ENCODE measurements at regions not wholly inside any gene's neighbourhood (a gene's known extent, or its start where the extent isn't known, plus 50 kb on each side); places are given as distances from the start of the nearest gene placed in this dataset.
"Not testable (repeated sequence)": the region's sequence is repeated elsewhere in the genome, so short reads cannot be mapped to it uniquely, and the experiment has no call there.

DNA sequence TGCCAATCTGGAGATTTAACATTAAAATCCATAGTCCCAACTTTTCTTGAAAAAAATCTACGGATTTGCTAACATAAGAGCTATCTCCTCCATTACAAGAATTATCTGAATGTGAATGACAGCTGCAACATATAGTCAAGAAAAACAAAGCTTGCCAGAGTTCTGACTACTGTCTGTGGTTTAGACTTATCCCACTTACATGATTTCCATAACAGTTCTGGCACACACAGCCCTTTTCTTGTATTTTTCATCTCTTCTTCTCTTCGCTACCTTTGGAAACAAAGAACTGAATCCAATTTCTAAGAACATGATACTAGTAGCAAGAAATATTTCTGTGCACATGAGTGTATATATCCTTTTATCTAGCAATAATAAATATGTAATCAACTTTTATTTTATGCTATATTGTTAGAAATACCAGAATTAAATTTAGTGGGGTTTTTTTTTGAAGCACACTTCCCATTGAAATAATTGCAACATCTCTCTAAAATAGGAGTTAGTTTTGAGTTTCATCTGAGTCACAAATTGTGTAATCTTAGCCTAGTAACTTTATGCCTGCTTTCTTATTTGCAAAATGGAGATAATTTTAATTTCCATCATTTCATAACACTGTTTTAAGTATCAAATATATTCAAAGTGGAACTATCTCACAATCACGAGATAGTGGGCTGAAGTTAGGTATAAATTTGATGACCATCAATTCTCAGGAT, 1217.6 kb downstream of the JRKL start:
- in situ Hi-C loops (cut with HindIII; ENCODE audit: low pct_unique_long_range_greater_than_20kb, low sequenced_read_pairs), result no loop called here
- no peak for DNase-seq (ENCODE audit: low read depth)

DNA sequence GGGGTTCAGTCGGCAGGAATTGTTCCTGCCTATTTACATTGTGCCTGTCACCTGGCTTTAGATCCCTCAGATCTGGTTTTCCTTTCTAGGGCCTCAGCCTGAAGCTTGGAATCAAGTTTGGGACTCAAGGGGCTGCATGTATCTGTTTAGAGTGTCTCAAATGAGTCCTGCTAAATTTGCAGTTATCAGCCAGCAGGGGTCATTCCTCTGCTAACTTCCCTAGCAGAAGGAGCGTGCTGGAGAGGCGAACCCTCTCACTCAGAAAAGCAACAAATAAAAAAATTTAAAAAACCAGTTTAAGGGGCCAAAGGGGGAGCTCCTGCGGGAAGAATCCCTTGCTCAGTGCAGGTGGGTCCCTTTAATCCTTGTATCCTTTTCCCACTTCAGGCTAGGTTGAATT, 1220.2 kb downstream of the JRKL start:
- in situ Hi-C loops (cut with HindIII; ENCODE audit: low pct_unique_long_range_greater_than_20kb, low sequenced_read_pairs), result no loop called here
- DNase-seq (ENCODE audit: low read depth), result no peak

DNA sequence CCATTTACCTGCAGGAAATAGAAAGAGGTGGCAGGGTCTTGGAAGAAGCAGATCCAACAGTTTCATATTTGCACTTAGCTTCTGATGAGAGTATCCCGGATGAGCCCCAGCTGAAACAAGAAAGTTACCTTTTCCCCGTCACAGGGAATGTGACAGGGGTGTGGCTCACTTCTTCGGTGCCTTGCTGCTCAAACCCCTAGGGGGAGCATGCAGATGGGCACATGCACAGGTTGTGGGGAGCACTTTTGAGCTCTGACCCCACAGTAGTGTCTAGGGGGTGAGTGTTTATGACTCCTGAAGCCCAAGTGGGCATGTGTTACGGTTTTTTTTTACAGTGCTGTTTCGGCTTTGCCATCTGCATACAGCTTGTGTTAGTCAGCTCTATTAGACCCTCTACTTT, 1221.0 kb downstream of the JRKL start:
- no peak for DNase-seq (ENCODE audit: low read depth)
- in situ Hi-C loops (cut with HindIII; ENCODE audit: low pct_unique_long_range_greater_than_20kb, low sequenced_read_pairs), result no loop called here

DNA sequence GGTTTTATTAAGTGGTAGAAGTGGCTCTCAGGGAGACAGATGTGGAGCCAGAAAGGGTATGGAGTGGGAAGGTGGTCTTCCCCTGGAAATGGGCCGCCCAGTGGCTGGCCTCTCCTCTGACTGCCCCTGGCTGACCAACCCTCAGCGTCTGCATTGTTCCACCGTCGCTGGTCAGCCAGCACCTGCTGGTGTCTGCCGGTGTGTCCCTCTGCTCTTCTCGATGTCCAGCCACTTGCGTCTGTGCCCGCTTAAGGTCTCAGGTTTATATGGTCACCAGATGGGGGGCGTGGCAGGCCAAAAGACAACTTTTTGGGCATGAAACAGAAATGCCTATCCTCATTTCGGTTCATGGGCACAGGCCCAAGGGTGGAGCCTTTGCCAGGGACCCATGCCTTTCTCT, 1221.5 kb downstream of the JRKL start:
- in situ Hi-C loops (cut with HindIII; ENCODE audit: low pct_unique_long_range_greater_than_20kb, low sequenced_read_pairs), result no loop called here
- no peak for DNase-seq (ENCODE audit: low read depth)

DNA sequence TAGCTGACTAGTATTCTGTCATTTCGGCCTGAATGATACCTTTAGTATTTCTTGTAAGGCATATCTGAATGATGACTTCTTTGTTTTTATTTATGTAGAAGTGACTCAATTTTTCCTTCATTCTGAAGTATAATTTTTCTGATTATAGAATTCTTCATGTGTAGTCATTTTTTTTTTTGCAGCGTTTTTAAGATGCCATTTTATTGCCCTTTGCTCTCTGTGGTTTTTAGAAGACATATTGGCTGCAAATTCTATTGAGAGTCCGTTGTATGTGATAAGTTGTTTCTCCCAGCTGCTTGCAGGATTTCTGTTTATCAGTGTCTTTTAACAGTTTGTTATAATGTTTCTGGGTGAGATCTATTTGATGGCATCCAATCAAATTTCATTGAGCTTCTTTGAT, 1224.8 kb downstream of the JRKL start:
- DNase-seq (ENCODE audit: low read depth), result no peak
- in situ Hi-C loops (cut with HindIII; ENCODE audit: low pct_unique_long_range_greater_than_20kb, low sequenced_read_pairs), result no loop called here

DNA sequence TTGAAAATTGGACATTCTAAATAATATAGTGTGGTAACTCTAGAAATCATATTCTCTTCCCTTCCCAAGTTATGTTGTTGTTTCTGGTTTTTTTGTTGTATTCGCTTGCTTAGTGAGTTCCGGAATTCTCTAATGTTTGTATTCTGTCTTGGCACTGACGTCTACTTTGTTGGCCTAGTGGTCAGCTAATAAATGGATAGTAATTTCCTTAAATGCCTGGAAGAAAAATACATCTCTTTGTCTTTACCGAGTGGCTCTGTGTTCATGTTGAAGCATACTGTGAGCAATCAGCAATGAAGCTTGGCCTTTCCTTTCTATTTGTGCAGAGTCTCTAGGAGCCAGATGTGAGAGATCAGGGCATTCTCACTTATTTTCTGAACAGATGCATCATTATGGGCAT, 1225.7 kb downstream of the JRKL start:
- no peak for DNase-seq (ENCODE audit: low read depth)
- in situ Hi-C loops (cut with HindIII; ENCODE audit: low pct_unique_long_range_greater_than_20kb, low sequenced_read_pairs), result no loop called here

DNA sequence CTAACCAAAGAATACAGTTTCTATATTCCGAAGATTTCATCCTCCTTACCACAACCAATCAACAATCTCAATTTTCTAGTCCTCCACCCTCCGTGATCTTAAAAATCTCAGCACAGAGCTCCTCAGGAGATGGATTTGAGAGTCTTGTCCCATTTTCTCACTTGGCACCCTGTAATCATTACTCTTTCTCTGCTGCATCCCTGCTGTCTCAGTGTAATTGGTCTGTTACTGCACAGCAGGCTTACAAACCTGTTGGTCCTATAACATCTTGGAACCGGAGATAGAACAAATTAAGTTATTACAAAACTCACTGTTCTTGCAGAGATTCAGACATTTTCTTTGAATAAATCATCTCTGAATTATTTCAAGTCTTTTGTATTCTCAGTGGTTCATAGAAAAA, 1227.2 kb downstream of the JRKL start:
- no peak for DNase-seq (ENCODE audit: low read depth)
- in situ Hi-C loops (cut with HindIII; ENCODE audit: low pct_unique_long_range_greater_than_20kb, low sequenced_read_pairs), result no loop called here

DNA sequence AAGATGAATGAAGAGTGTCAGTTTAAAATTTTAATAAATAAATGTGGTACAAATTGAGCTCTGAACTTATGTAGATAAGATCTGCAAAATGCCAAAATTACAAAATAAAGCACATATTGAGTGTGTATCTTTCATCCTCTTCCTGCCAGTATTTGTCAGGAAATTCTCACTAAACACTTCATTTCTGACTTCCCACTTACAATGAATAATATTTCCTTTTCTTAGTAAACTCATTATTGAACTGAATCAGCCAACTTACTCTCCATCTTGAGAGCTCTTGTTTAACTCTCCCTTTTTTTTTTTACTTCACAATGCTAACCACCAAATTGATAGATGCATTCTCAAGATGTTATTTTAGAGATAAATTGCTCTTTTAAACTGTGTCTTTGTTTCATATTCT, 1230.2 kb downstream of the JRKL start:
- DNase-seq (ENCODE audit: low read depth), result no peak
- in situ Hi-C loops (cut with HindIII; ENCODE audit: low pct_unique_long_range_greater_than_20kb, low sequenced_read_pairs), result no loop called here

DNA sequence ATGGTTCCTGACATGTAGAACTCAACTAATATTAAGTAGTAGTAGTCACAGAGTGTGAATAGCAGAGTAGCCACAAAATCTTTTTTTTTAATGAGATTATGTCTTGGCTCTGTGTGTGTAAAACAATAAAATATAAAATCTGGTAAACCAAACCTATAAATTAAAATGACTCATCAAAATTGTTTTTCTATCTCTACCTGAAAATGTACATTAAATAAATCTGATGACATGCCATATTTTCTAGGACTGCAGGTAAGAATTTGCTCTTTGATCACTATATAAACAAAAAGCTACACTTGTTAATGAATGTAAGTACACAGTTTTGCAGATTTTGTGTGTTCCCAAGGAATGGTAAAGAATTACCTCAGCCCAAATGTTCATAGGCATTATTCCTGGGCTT, 1231.5 kb downstream of the JRKL start:
- in situ Hi-C loops (cut with HindIII; ENCODE audit: low pct_unique_long_range_greater_than_20kb, low sequenced_read_pairs), result no loop called here
- DNase-seq (ENCODE audit: low read depth), result no peak

DNA sequence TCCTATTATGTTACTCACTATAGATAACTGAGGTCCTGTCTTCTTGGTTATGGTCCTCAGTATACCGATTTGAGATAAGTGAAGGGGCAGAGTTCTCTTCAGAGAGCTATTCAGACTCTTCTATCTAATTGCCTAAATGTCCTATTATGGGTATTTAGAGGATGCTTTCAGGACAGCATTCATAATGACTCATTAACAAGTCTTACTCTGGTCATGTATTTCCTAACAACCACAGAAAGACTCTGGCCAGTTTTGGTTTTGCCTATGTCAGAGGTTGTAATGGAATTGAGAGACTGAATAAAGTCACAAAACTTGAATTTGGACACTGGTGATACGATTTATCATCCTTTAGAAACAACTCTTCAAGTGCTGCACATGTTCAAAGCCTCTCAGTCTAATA, 1233.0 kb downstream of the JRKL start:
- no peak for DNase-seq (ENCODE audit: low read depth)
- in situ Hi-C loops (cut with HindIII; ENCODE audit: low pct_unique_long_range_greater_than_20kb, low sequenced_read_pairs), result no loop called here

DNA sequence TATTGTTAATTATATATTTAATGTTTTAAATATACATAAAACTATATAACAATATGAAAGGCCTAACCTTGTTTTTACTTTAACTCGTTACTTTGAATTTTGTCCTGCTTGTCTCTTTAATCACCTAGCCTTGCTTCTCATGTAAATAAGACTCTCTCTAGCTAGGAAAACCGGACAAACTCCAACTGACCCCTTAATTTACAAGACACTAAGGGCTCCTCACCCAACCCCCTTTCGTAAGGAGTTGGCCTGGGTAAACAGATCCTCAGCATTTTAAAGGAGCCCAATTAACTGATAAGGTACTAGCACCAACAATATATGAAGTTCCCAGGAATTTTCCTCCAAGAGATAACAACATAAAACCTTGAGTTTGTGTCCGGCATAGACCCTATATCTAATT, 1246.9 kb downstream of the JRKL start:
- DNase-seq (ENCODE audit: low read depth); in situ Hi-C loops (cut with HindIII; ENCODE audit: low pct_unique_long_range_greater_than_20kb, low sequenced_read_pairs): not testable (repeated sequence)

DNA sequence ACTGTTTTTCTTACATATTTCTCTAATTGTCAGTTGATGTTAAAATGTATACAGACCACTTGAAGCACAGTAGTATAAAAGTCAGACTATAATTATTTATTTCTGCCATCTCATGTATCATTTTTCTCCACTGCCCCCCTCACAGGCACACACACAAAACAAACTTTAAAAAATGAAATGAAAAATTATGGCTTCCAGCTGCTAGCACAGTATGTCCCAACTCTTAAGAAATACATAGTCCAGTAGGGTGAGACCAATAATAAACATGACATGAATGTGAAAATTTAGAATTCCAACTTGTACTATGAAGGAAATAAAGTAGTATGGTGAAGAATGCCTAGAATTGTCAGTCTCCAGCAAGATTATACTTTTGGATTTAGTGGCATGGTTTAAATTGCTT, 1247.9 kb downstream of the JRKL start:
- no peak for DNase-seq (ENCODE audit: low read depth)
- in situ Hi-C loops (cut with HindIII; ENCODE audit: low pct_unique_long_range_greater_than_20kb, low sequenced_read_pairs), result no loop called here

DNA sequence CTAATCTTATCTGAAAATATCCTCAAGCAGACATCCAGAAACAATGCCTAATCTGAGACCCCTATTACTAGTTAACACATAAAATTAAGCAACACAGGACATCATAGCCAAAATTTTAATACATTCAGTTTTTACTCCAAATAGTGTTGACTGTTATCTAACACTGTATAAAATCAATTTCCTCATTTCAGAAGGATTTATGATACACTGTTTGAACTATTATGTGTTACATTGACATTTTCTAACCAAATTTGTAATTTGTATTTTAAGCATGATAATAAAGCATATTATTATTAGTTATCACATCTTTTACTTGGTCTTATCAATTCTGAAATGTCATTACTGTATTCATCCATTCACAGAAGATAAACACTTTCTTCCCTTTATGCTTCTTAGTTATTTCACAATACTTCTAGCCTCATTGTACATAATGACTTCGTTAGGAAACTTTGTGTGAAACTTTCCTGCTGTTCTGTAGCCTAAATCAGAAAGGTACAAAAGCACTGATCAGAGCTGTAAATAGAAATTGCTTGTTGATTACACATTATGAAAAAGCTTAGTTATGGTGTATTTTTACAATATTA, 1248.9 kb downstream of the JRKL start:
- in situ Hi-C loops (cut with HindIII; ENCODE audit: low pct_unique_long_range_greater_than_20kb, low sequenced_read_pairs), result no loop called here
- DNase-seq (ENCODE audit: low read depth), result no peak

DNA sequence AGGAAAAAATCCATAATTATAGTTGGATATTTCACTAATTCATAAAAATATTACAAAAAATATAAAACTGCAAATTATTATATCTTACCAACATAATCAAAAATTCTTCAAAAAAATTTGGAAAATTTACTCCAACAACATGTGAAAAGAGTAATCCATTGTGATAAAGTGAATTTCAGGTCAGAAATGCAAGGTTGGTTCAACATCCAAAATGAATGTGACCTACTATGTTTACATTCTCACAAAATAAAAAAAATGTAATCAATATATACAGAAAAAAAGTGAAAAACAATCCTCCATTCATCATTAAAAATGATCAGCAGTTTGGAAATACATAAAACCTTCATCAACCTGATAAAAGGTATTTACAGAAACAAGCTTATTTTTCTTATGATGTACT, 1252.2 kb downstream of the JRKL start:
- in situ Hi-C loops (cut with HindIII; ENCODE audit: low pct_unique_long_range_greater_than_20kb, low sequenced_read_pairs), result no loop called here
- DNase-seq (ENCODE audit: low read depth), result no peak

DNA sequence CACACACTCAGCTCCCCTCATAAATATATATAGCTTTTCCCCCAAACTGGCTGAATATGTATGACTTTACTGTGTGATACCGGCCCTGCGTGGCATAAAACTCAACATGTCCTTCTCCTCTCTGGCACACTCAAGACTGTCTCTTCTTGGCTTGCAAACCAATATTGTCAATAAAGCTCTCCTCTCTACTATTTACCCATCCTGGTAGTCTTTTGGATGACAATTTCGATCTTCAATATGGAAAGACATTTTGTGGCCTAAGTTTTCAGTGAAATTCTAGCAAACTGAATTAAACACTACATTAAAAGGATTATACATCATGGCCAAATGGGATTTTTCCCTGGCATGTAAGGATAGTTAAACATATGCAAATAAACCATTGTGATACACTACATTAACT, 1255.9 kb downstream of the JRKL start:
- in situ Hi-C loops (cut with HindIII; ENCODE audit: low pct_unique_long_range_greater_than_20kb, low sequenced_read_pairs), result no loop called here
- DNase-seq (ENCODE audit: low read depth), result no peak

DNA sequence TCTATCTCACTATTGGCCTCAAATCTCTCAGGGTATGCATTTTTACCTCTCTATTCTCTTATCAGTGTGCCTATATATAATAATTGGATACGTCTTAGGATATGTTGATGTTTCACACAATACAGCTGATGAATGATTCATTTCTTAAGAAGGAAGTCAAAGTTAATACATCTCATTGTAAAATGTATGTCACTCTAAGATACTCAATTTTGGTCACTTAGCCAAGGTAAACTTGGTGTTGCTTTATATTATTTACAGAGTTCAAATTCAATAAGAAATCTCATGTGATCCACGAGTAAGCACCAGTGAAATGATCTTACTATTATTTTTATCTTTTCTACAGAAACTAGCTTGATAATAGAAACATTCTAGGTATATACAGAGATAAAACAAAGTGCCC, 1266.5 kb downstream of the JRKL start:
- in situ Hi-C loops (cut with HindIII; ENCODE audit: low pct_unique_long_range_greater_than_20kb, low sequenced_read_pairs), result no loop called here
- no peak for DNase-seq (ENCODE audit: low read depth)

DNA sequence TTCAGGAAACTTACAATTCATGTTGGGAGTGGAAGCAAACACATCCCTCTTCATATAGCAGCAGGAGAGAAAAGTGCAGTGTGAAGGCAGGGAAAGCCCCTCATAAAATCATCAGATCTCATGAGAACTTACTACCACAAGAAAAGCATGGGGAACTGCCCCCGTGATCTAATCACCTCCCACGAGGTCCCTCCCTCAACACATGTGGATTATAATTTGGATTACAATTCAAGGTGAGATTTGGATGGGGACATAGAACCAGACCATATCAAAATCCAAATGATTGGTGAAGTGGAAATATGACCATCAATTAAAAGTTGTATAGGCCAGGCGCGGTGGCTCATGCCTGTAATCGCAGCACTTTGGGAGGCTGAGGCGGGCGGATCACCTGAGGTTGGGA, 1268.0 kb downstream of the JRKL start:
- DNase-seq (ENCODE audit: low read depth), result no peak
- in situ Hi-C loops (cut with HindIII; ENCODE audit: low pct_unique_long_range_greater_than_20kb, low sequenced_read_pairs), result no loop called here

DNA sequence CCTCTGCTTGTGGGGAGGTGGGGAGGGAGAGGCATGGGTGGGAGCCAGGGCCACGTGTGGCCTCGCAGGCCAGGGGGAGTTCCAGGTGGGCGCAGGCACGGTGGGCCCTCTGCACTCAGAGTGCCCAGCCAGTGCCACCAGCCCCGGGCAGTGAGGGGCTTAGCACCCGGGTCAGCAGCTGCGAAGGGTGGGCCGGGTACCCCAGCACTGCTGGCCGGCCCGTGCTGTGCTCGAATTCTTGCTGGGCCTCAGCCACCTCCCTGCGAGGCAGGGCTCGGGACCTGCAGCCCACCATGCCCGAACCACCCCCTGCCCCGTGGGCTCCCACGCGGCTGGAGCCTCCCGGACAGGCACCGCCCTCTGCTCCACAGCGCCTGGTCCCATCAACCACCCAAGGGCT, 1277.2 kb downstream of the JRKL start:
- DNase-seq (ENCODE audit: low read depth), result no peak
- in situ Hi-C loops (cut with HindIII; ENCODE audit: low pct_unique_long_range_greater_than_20kb, low sequenced_read_pairs), result no loop called here

DNA sequence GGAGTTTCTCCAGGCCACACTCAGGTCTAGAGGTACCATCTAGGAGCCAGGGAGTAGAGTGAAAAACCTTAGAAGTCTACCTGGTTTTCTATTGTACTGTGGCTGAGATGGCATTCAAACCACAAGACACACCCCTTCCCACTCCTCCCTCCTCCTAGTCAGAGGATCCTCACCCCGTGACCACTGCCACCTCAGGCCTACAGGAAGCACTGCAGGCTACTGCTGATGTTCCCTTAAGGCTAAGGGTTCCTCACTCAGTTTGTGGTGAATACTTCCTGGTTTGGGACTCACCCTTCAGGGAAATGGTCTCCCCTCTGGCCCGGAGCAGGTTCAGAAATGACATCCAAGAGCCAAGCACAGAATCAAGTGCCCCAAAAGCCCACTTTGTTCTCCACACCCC, 1293.9 kb downstream of the JRKL start:
- DNase-seq (ENCODE audit: low read depth), result peak; percentile 15
- in situ Hi-C loops (cut with HindIII; ENCODE audit: low pct_unique_long_range_greater_than_20kb, low sequenced_read_pairs), result no loop called here

All from Caki2 (cell line).